Chondrocyte (in vitro differentiated cells): ENCODE measurements at regions not wholly inside any gene's neighbourhood (a gene's known extent, or its start where the extent isn't known, plus 50 kb on each side); places are given as distances from the start of the nearest gene placed in this dataset.

Source experiments
- DNase-seq: peaks from one replicate; pipeline ENCODE4 v3.0.0; 2021; ENCODE audit warnings: mixed read lengths, low spot score
- H3K27ac Mint-ChIP-seq: one replicate; pipeline ENCODE4 v1.8.0; 2021; ENCODE audit warnings: mild to moderate bottlenecking, moderate library complexity, mixed read lengths; ENCODE audit not compliant: unreplicated experiment
- H3K27me3 Mint-ChIP-seq: 2 replicates; pipeline ENCODE4 v1.8.0; 2021; ENCODE audit warnings: low read depth, mixed read lengths
- H3K36me3 Mint-ChIP-seq: 2 replicates; pipeline ENCODE4 v1.8.0; 2021; ENCODE audit warnings: low read depth, mixed read lengths
- H3K4me1 Mint-ChIP-seq: 2 replicates; pipeline ENCODE4 v1.8.0; 2021; ENCODE audit warnings: low read depth, mild to moderate bottlenecking, mixed read lengths
- H3K4me3 Mint-ChIP-seq: one replicate; pipeline ENCODE4 v1.8.0; 2021; ENCODE audit warnings: mild to moderate bottlenecking, moderate library complexity, mixed read lengths; ENCODE audit not compliant: unreplicated experiment
- H3K9me3 Mint-ChIP-seq: 2 replicates; pipeline ENCODE4 v1.8.0; 2021; ENCODE audit warnings: low read depth, mixed read lengths
- CTCF ChIP-seq: fragments of 200-600 bp; sonication (generic); IDR thresholded peaks from 2 replicates; pipeline ENCODE4 v1.5.0; 2021; ENCODE audit warnings: antibody characterized with exemption, mild to moderate bottlenecking, moderate library complexity

GRCh38 chr12:82097438-82097837 is 260.7 kb downstream of the CCDC59 start:
- no peak for TF ChIP-seq CTCF
- Mint-ChIP-seq H3K36me3 (no peaks in the 10 kb centered on the region), H3K27me3 (no peaks in the 10 kb centered on the region), H3K4me3 (no peak overlapping the region), H3K9me3 (peaks cover 14% of the 10 kb centered on the region), H3K4me1 (no peaks in the 10 kb centered on the region), H3K27ac (no peak overlapping the region)
- no peak for DNase-seq

- no peaks in the 10 kb centered on the region for H3K4me1 Mint-ChIP-seq
- no peak overlapping the region for H3K4me3 Mint-ChIP-seq
- H3K9me3 Mint-ChIP-seq: peaks cover 7% of the 10 kb centered on the region
- no peak overlapping the region for H3K27ac Mint-ChIP-seq
- no peaks in the 10 kb centered on the region for H3K36me3 Mint-ChIP-seq
- no peak for DNase-seq
- H3K27me3 Mint-ChIP-seq: no peaks in the 10 kb centered on the region
- no peak for TF ChIP-seq CTCF
These were observed 268.0 kb downstream of the CCDC59 start for GRCh38 chr12:82090165-82090564.

GRCh38 chr12:82089369-82090121 is 268.6 kb downstream of the CCDC59 start:
- peaks cover 9% of the 10 kb centered on the region for H3K9me3 Mint-ChIP-seq
- peaks cover 2% of the 10 kb centered on the region for H3K36me3 Mint-ChIP-seq
- H3K4me3 Mint-ChIP-seq: no peak overlapping the region
- DNase-seq: no peak
- H3K27me3 Mint-ChIP-seq: no peaks in the 10 kb centered on the region
- no peak for TF ChIP-seq CTCF
- H3K4me1 Mint-ChIP-seq: no peaks in the 10 kb centered on the region
- no peak overlapping the region for H3K27ac Mint-ChIP-seq

GRCh38 chr12:82082501-82082900 is 275.7 kb downstream of the CCDC59 start:
- DNase-seq: no peak
- Mint-ChIP-seq H3K4me3 (no peak overlapping the region), H3K36me3 (peaks cover 2% of the 10 kb centered on the region), H3K27ac (no peak overlapping the region), H3K27me3 (no peaks in the 10 kb centered on the region), H3K9me3 (peaks cover 18% of the 10 kb centered on the region), H3K4me1 (no peaks in the 10 kb centered on the region)
- no peak for TF ChIP-seq CTCF

GRCh38 chr12:82069931-82070514 is 288.2 kb downstream of the CCDC59 start:
- H3K9me3 Mint-ChIP-seq: peaks cover 3% of the 10 kb centered on the region
- H3K27ac Mint-ChIP-seq: no peak overlapping the region
- no peak overlapping the region for H3K4me3 Mint-ChIP-seq
- H3K4me1 Mint-ChIP-seq: no peaks in the 10 kb centered on the region
- DNase-seq: no peak
- no peaks in the 10 kb centered on the region for H3K27me3 Mint-ChIP-seq
- H3K36me3 Mint-ChIP-seq: no peaks in the 10 kb centered on the region
- no peak for TF ChIP-seq CTCF
